ELR (cell line): ENCODE measurements at regions not wholly inside any gene's neighbourhood (a gene's known extent, or its start where the extent isn't known, plus 50 kb on each side); places are given as distances from the start of the nearest gene placed in this dataset.
"Not testable (repeated sequence)": the region's sequence is repeated elsewhere in the genome, so short reads cannot be mapped to it uniquely, and the experiment has no call there.

Source experiments
- DNase-seq: peaks from one replicate; pipeline ENCODE4 v3.0.0-alpha.2; 2015; ENCODE audit warnings: low read depth

DNA sequence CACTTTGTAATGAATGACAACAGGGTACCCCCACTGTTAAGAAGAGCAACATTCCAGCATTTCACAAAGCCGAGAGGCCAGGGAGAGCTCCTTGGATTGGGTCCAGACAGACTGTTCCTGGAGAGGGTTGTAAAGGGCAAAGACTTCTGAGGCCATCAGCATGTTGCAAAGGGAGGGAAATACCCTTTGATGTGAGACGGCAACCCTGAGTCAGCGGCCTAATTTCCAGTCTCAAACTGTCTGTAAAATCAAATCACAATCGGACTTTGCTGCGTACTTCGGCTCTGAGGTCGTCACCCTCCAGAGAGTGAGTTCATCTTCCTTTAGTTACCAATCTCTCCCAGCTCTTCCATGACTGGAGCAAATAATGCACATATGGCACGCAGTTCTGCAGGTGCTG, 101.0 kb upstream of the DTNBP1 start:
- peak; percentile 38 for DNase-seq

DNA sequence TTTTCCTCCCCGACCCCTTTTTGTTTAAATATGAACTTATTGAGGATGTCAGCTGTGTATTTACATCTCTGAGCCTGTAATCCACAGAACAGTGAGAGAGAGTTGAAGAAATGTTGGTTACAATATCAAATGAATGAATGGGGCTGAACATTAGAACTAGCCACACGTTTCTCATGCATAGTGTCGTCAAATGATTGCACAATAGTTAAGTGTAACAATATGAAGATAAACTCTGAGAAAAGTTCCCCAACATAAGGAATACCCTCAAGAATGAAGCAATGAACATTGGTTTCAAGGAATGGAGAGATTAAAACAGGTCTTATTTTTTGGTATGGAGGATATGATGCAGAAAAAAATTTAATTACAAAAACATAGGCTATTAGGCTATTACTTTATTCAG, 100.5 kb upstream of the DTNBP1 start:
- no peak for DNase-seq

DNA sequence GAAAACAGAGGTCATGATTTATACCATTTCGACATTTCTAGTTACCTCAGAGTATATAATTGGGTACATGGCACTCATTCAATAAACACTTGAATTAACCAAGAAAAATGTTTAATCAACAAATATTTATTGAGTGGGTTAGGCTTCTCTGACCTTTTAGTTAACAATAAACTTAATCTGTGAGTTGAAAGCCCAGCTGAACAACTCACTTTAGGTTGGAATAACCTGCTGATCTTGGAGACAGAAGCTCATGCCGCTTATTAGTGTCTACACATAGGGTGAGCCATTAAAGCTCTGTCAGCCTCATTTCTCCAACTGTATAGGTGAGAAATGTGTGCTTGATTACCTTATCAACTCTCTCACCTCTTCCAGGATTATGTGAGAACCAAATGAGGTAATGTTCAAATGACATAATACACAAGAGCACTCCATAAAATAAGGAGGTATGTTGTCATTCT, 98.2 kb upstream of the DTNBP1 start:
- no peak for DNase-seq

DNA sequence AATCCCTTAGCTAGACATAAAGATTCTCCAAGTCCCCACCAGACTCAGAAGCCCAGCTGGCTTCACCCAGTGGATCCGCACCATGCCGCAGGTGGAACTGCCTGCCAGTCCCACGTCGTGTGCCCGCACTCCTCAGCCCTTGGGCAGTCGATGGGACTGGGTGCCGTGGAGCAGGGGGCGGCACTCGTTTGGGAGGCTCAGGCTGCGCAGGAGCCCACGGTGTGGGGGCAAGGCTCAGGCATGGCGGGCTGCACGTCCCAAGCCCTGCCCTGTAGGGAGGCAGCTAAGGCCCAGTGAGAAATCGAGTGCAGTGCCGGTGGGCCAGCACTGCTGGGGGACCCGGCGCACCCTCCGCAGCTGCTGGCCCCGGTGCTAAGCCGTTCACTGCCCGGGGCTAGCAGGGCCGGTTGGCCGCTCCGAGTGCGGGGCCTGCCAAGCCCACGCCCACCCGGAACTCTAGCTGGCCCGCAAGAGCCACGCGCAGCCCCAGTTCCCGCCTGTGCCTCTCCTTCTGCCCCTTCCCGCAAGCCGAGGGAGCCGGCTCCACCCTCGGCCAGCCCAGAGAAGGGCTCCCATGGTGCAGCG, 95.9 kb upstream of the DTNBP1 start:
- no peak for DNase-seq

DNA sequence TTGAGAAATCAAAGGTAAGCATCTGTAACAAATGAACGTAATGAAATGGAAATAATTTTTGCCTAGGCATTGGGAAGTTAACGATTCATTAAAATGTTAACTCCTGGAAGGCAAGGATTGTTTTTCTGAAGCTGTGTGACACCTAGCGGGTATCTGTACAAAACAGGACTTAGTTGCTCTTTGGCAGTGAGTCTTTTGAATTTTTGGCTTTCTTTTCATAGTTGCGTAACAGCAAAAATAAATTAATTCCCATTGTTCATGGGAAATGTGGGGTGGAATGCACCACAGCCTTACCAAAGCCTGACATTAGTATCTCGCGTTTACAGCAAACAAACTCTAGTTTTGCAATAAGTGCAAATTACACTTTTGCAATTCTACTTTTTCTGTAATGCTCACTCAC, 92.7 kb upstream of the DTNBP1 start:
- DNase-seq, result no peak

DNA sequence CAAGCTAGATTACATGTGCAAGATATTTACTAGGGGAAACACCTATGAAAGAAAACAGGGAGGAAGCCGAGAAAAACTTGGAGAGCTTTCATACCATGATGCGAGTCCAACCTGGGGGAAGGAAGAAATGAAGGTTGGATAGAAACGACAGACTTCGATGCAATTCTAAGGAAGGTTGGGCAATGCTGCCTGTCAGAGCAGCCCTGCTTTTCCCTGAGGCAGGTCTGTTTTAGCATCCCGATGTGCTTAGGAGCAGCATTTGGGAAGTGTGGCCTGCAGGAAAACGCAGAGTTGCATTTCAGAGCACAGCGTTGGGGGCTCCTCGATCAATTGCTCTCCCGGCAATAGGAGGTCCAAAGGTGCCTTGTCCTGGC, 91.9 kb upstream of the DTNBP1 start:
- DNase-seq, result no peak

DNA sequence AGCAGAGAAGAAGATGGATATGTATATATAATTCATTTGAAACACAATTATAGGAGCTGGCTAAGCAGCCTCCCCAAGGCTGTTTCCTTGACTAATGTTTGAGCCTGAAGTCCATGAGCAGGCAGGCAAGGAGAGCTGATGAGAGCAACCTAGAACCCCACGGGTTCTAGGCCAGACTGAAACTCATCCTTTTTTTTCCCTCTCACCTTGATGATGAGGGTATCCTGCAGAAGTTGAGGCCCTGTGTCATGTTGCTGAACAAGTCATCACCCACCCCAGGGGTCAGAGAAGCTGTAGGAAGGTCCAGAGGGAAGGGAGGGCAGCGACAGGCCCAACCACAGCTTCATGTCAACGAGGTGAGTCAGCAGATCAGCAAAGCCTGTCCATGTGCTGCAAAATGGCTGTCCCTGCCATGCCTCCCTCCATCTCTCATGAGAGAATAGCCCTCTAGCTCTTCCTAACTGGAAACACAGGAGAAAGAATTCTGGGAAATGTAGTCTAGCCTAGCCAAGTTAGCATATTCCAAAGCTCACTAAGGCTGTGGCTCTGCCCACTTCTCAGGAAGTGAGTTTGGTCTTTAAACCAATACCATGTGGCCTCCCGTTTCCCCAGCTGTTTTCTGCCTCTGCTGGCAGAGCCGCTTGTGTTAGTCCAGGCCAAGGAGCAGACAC, 91.3 kb upstream of the DTNBP1 start:
- DNase-seq, result peak; percentile 78

DNA sequence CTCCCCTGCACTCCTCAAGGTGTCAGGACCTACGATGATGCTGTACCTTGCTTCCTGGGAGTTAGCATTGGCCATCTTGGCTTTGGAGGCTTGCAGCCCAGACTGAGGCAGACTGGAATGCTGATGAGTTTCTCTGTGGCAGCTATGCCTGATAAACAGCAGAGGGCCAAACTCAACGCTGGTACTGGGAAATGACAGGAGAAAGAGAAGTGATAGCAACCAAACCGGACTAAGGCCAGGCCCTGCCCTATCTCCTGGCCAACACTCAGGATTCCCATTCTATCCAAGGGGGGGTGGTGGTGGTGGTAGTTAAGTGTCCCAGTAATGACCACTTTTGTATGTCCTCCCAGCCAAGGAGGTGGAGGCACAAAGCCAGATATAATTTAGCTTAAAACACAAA, 90.0 kb upstream of the DTNBP1 start:
- DNase-seq, result peak; percentile 25

DNA sequence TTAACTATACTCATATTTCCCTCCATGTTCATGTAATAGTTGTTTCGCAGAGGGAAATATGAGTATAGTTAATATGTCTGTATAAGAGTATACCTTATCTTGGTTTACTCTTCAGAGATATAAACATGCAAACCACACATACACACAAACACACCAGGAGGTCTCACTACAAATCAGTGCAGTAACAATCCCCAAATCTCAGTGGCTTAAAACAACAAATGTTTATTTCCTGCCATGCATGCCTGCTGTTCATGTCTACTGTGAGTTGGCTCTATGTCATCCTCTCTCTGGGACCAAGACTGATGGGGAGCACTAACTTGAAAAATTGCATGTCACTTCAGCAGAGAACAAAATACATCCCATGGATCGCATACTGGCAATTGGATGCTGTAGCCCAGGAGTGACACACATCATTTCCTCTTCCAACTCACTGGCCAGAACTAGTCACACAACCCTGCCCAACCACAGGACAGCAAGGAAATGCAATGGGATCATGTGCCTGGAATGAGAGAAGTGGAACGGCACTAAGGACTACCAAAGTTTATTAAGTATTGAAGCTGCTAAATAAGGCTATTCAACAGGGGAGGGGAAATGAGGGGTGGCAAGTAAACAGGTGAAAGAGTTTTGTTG, 89.0 kb upstream of the DTNBP1 start:
- DNase-seq, result no peak

DNA sequence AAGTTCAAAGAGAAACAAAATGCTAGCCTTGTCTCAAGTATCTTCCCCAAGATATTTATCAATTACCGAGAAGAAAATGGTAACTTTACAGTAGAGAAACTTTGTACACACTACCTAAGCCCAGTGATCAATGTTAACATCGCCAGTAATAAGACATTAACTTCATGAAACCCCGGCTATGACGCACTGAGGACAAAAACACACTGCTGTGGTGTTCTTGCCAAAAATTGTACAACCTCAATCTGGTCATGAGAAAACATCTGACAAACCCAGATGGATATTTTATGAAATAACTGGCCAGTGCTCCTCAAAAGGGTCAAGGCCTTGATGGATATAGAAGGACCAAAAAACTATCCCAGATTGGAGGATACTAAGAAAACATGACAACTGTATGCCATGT, 85.5 kb upstream of the DTNBP1 start:
- DNase-seq, result no peak

DNA sequence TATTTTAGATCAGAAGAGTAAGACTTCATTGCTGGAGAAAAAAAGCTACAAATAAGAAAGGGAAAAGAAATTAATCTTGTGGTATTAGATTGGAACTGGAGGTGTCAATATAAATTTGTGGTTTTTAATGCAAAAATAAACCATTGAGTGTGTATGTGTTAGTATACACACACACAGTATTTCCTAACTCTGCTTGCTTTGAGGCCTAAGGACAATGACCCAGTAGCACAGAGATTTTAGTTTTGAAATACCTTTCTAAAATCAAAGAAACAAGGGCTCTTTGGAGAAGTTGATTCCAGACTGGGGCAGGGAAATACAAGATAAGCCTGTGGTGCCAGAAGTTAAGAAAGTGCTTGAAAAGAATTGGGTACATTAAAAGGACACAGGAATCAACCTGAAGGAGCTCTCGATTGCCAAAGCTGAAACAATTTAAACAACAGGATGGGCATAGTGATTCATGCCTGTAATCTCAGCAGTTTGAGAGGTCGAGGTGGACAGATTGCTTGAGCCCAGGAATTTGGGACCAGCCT, 84.6 kb upstream of the DTNBP1 start:
- no peak for DNase-seq

DNA sequence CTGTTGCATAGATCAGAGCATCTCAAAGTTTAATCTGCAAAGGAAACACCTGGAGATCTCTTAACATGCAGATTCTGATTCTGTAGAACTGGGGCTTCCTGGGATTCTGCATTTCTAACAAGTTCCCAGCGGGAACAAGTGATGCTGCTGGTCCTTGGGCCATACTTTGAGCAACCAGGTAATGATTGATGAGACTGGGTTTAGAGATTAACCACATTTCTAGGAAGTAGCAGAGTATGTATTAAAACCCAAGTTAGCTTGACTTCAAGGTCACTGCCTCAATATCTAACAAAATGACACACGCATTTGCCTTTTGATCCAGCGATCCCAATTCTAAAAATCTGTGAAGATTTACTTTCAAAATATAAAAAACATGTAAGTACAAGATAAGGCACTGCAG, 83.0 kb upstream of the DTNBP1 start:
- DNase-seq, result no peak

DNA sequence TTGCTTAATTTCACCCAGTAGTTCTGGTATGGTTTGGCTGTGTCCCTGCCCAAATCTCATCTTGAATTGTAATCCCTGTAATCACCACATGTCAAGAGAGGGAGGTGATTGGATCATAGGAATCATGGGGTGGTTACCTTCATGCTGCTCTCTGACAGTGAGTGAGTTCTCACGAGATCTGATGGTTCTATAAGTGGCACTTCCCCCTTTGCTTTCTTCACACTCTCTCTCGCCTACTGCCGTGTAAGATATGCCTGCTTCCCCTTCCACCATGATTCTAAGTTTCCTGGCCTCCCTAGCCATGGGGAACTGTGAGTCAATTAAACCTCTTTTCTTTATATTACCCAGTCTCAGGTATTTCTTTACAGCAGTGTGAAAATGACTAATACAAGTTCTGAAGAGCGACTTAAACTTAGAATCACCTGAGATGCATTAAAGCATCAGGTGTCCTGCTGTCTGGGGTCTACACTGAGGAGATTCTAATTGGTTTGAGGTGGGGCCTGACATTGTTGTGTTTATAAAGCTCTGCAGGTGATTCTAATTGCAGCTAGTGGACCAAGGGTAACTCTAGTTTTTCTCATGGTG, 82.1 kb upstream of the DTNBP1 start:
- no peak for DNase-seq

DNA sequence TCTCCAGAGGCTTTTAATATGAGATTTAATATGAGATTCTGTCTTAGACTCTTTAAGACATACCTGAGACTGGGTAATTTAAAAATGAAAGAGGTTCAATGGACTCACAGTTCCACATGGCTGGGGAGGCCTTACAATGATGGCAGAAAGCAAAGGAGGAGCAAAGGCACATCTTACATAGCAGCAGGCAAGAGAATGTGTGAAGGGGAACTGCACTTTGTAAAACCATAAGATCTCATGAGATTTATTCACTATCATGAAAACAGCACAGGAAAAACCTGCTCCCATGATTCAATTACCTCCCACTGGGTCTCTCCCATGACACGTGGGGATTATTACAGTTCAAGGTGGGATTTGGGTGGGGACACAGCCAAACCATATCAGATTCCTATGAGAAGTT, 79.2 kb upstream of the DTNBP1 start:
- DNase-seq, result not testable (repeated sequence)

DNA sequence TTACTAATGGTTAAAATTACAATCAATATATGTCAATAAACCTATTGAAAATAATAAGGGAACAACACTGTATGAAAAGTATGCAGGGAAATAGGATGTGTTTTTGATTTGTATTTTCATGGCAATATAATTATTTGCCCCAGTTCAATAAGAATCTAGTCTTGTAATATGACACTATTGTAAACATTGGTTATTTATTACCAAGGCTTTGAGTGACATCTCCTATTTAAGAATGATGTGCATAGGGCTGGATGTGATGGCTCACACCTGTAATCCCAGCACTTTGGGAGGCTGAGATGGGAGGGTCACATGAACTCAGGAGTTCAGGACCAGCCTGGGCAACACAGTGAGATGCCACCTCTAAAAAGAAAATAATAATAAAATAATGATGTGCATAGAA, 78.6 kb upstream of the DTNBP1 start:
- DNase-seq, result no peak

DNA sequence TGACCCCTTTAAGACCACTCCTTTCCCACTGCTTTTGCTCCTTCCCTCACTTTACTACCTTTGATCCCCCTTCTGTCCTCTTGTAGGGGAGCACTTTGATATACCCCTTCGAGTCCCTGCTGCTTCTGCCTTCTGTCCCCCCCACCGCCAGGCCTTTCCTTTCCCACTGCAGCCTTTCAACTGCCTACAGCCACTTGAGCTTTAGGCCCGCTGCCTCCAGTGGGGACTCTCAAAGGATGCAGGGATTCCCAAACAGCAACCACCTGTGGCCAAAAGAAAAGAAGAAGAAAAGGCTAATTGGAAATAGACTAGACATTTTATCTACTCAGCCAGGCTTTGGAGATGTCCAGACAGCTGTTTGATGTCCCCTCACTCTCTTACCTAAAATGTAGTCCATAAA, 77.0 kb upstream of the DTNBP1 start:
- DNase-seq, result no peak

DNA sequence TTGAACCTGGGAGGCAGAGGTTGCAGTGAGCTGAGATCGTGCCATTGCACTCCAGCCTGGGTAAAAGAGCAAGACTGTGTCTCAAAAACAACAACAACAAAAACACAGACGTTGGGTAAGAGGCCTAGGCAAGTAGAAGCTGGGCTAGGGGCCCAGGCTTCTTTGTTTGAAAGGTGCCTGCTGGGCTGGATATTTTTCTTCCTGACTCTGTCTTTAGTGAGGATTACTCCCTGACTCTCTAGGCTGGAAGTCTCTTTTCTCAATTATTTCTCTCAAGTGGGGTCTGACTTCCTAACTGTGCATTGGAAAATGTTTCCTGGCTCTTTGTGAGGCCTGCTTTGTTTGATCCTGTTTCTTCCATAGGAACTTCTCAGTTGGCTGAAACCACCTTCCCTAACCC, 76.5 kb upstream of the DTNBP1 start:
- DNase-seq, result no peak

DNA sequence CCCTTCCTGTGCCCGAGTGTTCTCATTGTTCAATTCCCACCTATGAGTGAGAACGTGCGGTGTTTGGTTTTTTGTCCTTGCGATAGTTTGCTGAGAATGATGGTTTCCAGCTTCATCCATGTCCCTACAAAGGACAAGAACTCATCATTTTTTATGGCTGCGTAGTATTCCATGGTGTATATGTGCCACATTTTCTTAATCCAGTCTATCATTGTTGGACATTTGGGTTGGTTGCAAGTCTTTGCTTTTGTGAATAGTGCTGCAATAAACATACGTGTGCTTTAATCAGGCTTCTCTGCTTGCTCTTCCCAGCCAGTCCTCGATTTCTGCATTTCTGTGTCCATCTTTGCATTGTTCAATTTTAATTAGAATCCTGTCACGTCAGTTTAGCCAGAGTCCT, 75.4 kb upstream of the DTNBP1 start:
- DNase-seq, result not testable (repeated sequence)

DNA sequence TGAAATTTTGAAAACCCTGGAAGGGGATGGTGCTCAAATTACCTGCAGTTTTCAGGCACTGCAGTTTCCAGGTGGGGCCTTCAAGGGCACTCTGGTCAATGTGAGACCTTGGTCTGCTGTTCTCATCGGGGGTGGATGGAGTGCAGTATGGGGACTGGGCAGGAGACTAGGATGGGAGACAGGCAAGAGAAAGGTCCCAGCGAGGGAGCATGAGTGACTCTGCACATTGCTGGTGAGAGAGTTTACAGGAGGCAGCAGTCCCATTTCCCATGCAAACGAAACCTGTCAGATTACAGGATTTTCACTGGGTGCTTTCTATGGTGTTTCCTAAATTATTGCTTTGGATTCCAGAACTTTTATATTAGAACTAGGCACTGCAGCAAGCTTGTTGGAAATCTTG, 73.5 kb upstream of the DTNBP1 start:
- DNase-seq, result no peak

DNA sequence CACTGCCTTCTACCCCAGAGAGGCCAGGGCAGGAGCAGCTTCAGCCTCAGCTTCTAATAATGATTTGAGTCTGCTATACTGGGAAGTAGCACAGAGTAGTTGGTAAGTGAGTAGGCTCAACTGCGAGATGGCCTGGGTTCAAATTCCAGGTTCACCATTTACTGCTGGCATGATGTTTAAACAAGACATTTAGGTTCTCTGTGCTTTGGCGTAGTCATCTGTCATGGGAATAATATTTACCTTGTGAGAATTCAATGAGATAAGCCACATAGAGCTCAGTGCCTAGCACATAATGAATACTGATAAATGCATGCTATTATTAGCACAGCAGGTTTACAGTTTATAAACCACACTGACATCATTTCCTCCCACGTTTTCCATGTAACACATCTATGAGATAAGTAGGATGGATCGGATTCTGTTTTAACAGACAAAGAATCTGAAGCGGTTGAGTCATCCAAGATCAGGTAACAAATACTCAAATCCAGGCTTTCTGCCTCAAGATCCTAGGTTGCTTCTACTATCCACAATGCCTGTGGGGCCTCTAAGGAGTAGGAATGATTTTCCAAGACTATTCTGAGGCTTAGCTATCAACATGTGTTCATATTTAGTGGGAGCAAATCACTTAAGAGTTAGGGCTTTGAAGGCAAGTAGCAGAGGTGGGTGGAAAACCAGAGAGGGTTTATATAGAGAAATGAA, 72.9 kb upstream of the DTNBP1 start:
- DNase-seq, result peak; percentile 40

DNA sequence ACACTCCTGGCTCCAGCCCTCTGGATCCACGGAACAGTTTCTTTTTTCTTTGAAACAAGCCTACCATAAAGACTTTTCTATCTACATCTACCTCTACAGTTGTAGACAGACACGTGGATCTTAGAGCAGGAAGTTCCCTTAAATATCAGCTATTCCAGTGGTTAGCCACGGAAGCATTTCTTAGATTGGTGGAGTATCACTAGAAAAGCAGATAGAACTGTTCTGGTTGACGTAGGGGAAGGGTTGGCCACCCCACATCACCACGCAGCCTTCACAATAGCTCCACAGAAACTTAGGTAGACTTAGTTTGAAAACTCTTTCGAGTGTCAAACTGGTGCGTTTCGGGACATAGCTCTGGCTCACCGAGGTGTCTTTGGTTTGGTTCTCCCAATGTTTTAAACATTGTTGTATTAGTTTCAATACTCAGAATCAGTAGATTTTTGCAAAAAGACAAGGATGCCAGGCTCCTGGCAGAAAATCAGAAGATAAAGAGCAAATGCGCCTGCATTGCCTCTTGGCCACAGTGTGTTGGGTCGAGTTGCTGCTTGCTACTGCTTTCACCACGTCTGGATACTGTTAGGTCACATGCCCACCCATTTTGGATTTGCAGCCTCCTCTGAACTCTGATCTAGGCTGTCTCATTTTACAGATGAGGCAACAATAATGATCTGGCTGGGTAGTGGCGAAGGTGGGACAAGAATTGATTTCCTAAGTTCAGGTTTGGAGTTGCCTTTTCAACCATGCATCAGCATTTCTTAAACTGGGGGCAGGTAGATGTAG, 71.5 kb upstream of the DTNBP1 start:
- DNase-seq, result no peak

DNA sequence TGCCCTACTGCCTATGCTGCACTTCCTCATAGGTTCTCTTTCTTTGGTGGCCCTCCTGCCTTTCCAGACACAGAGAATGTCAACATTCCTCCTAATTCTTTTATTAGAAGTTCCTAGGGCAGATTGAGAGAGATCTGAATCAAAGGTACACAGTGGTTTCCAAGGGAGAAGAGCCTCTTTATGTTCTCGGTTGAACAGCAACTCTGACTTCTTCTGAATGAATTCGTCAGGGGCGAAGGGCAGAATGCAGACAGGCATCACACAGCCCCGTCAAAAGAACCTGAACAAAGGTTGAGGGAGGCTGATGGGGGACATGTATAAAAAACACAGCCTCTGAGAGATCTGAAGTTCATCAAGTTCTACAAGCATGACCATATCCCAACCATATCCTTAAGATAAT, 68.1 kb upstream of the DTNBP1 start:
- DNase-seq, result no peak
